ENCODE measurements at regions not wholly inside any gene's neighbourhood (a gene's known extent, or its start where the extent isn't known, plus 50 kb on each side); places are given as distances from the start of the nearest gene placed in this dataset.

DNA sequence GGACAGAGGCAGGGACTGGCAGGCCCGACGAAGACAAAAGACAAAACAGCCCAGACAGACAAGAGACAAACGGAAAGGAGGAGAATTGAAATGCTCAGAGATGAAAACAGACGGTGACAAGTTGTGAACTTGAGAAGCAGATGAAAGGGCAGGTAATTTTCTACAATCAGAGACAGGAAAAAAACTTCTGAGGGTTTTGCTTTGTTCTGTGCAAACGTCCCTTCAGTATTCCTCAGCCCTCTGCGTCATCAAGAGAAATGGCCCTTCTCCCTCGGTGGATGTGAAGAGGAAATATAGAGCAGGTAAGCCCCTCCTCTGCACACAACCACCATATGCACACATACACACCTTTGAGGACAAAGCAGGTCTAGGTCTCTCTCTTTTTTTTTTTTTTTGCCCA, 206.6 kb downstream of the UACA start:
- TF ChIP-seq, protein P1, sequence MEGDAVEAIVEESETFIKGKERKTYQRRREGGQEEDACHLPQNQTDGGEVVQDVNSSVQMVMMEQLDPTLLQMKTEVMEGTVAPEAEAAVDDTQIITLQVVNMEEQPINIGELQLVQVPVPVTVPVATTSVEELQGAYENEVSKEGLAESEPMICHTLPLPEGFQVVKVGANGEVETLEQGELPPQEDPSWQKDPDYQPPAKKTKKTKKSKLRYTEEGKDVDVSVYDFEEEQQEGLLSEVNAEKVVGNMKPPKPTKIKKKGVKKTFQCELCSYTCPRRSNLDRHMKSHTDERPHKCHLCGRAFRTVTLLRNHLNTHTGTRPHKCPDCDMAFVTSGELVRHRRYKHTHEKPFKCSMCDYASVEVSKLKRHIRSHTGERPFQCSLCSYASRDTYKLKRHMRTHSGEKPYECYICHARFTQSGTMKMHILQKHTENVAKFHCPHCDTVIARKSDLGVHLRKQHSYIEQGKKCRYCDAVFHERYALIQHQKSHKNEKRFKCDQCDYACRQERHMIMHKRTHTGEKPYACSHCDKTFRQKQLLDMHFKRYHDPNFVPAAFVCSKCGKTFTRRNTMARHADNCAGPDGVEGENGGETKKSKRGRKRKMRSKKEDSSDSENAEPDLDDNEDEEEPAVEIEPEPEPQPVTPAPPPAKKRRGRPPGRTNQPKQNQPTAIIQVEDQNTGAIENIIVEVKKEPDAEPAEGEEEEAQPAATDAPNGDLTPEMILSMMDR (IDR thresholded peaks at IDR 0.05; ENCODE audit: poor library complexity) = no peak
- TF ChIP-seq EZH2phosphoT487 (IDR thresholded peaks at IDR 0.05; ENCODE audit: low read depth, severe bottlenecking, unreplicated experiment) (no peak), EZH2 (IDR thresholded peaks at IDR 0.05; ENCODE audit: borderline replicate concordance) (no peak)

Data from hepatocyte (in vitro differentiated cells).